Keratinocyte (primary cell): ENCODE measurements at regions not wholly inside any gene's neighbourhood (a gene's known extent, or its start where the extent isn't known, plus 50 kb on each side); places are given as distances from the start of the nearest gene placed in this dataset.

Experiments used
- DNase-seq: peaks from one replicate; pipeline ENCODE4 v3.0.0-alpha.2; 2011; ENCODE audit warnings: low read depth, missing footprints, low spot score
- FAIRE-seq: peaks from 2 replicates; lab custom pipeline; 2011; peaks lifted over from hg19 to GRCh38; lab: Jason Lieb, UNC
- H2AFZ ChIP-seq: 2 replicates; pipeline ENCODE4 v1.6.0; 2012; ENCODE audit warnings: low read length, control low read depth, inconsistent platforms; ENCODE audit not compliant: control insufficient read depth
- H3K27ac ChIP-seq: 2 replicates; pipeline ENCODE4 v1.5.1; 2011; ENCODE audit warnings: low read length; ENCODE audit not compliant: control insufficient read depth, insufficient read depth
- H3K27me3 ChIP-seq: 3 replicates; pipeline ENCODE4 v1.6.0; 2011; ENCODE audit warnings: low read length; ENCODE audit not compliant: control insufficient read depth, insufficient read depth; ENCODE audit errors: extremely low read depth
- H3K36me3 ChIP-seq, 2 experiments: 2 replicates in 1 of 2; 3 replicates in 1 of 2; pipeline ENCODE4 v1.5.1; 2011; ENCODE audit warnings: low read length in 2 of 2, mild to moderate bottlenecking in 1 of 2; ENCODE audit not compliant: control insufficient read depth in 2 of 2, insufficient read depth in 2 of 2; ENCODE audit errors: extremely low read depth in 1 of 2
- H3K4me1 ChIP-seq: 3 replicates; pipeline ENCODE4 v1.5.1; 2011; ENCODE audit warnings: low read length; ENCODE audit not compliant: control insufficient read depth, insufficient read depth; ENCODE audit errors: extremely low read depth
- H3K4me2 ChIP-seq: 3 replicates; pipeline ENCODE4 v1.6.0; 2011; ENCODE audit warnings: low read depth, low read length; ENCODE audit not compliant: control insufficient read depth, insufficient read depth; ENCODE audit errors: extremely low read depth
- H3K4me3 ChIP-seq, 3 experiments: fragments of 200-600 bp in 1 of 3; sonication (generic) in 1 of 3; 2 replicates in 2 of 3; 3 replicates in 1 of 3; pipeline ENCODE4 v1.5.1; 2011 to 2016; ENCODE audit warnings: low read length in 3 of 3, mild to moderate bottlenecking in 3 of 3, control low read depth in 2 of 3, inconsistent platforms in 1 of 3, low read depth in 1 of 3, mixed read lengths in 1 of 3, mixed run types in 1 of 3, moderate library complexity in 1 of 3; ENCODE audit not compliant: control insufficient read depth in 2 of 3, insufficient read depth in 2 of 3; ENCODE audit errors: extremely low read depth in 1 of 3
- H3K79me2 ChIP-seq: 2 replicates; pipeline ENCODE4 v1.6.0; 2012; ENCODE audit warnings: low read length; ENCODE audit not compliant: control insufficient read depth, insufficient read depth
- H3K9ac ChIP-seq: 3 replicates; pipeline ENCODE4 v1.6.0; 2011; ENCODE audit warnings: low read length; ENCODE audit not compliant: control insufficient read depth, insufficient read depth; ENCODE audit errors: extremely low read depth
- H3K9me1 ChIP-seq: 3 replicates; pipeline ENCODE4 v1.6.0; 2011; ENCODE audit warnings: low read length; ENCODE audit not compliant: control insufficient read depth, insufficient read depth; ENCODE audit errors: extremely low read depth
- H3K9me3 ChIP-seq: 2 replicates; pipeline ENCODE4 v1.5.1; 2012; ENCODE audit warnings: low read depth, low read length; ENCODE audit not compliant: control insufficient read depth
- H4K20me1 ChIP-seq: 3 replicates; pipeline ENCODE4 v1.6.0; 2011; ENCODE audit warnings: low read length; ENCODE audit not compliant: control insufficient read depth, insufficient read depth; ENCODE audit errors: extremely low read depth
- EZH2 ChIP-seq: IDR thresholded peaks from one replicate; pipeline ENCODE4 v1.6.1; 2012; ENCODE audit warnings: inconsistent platforms, mild to moderate bottlenecking, low read length, moderate library complexity
- dilution Hi-C: fragments of 300-500 bp; cut with MboI; formaldehyde crosslinking; loops from one replicate; pipeline ENCODE4 v1.7.0; 2020; ENCODE audit warnings: low sequenced_read_pairs; ENCODE audit not compliant: extremely low pct_ligation_motif_present
- TF ChIP-seq, protein P1 (sequence below), 3 experiments: IDR thresholded peaks in 1 of 3; conservative IDR thresholded peaks in 1 of 3; optimal IDR thresholded peaks in 1 of 3; 2 replicates in 2 of 3; 3 replicates in 1 of 3; pipeline versions ENCODE3 to v1.5.1; 2011; ENCODE audit warnings: low read length in 3 of 3, mild to moderate bottlenecking in 3 of 3, moderate library complexity in 2 of 3, control low read depth in 1 of 3, inconsistent platforms in 1 of 3; ENCODE audit not compliant: insufficient read depth in 2 of 3; ENCODE audit errors: extremely low read depth in 1 of 3

DNA sequence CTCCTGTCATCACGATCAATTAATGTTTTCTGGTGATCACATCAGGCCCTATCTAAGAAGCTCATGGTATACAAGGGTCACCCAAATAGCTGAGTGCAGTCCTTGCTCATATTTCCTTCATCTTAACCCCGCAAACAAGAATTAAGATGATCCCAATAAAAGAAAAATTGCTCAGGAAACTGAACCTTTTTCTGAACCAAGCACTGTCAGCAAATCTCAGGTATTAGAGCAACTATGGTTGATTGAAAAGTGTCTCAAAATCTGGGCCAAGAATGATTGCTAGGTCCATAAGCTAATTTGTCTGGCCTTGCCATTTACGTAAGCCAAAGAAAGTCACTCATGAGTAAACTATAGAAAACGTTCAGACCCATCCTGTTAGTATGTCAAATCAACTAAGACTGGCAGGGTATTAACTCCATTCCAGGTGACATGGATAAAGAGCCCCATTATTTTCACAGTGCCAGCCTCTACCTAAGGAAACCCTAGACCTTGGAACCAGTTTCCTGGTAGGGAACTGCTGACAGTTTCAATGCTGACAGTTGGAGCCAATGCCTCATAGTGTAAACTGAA, 209.3 kb downstream of the DEPDC1B start:
- TF ChIP-seq EZH2 = no peak
- TF ChIP-seq, protein P1, sequence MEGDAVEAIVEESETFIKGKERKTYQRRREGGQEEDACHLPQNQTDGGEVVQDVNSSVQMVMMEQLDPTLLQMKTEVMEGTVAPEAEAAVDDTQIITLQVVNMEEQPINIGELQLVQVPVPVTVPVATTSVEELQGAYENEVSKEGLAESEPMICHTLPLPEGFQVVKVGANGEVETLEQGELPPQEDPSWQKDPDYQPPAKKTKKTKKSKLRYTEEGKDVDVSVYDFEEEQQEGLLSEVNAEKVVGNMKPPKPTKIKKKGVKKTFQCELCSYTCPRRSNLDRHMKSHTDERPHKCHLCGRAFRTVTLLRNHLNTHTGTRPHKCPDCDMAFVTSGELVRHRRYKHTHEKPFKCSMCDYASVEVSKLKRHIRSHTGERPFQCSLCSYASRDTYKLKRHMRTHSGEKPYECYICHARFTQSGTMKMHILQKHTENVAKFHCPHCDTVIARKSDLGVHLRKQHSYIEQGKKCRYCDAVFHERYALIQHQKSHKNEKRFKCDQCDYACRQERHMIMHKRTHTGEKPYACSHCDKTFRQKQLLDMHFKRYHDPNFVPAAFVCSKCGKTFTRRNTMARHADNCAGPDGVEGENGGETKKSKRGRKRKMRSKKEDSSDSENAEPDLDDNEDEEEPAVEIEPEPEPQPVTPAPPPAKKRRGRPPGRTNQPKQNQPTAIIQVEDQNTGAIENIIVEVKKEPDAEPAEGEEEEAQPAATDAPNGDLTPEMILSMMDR (optimal IDR thresholded peaks at IDR 0.05 in 1 of 3, IDR thresholded peaks at IDR 0.05 in 1 of 3, conservative IDR thresholded peaks at IDR 0.05 in 1 of 3; ENCODE audit: extremely low read depth in 1 of 3, insufficient read depth in 2 of 3, low read length in 3 of 3) = no peak
- H3K9me3 ChIP-seq = no peaks in the 10 kb centered on the region
- H3K27ac ChIP-seq = no peak overlapping the region
- H3K79me2 ChIP-seq = no peaks in the 10 kb centered on the region
- DNase-seq (no peak), FAIRE-seq (no peak)
- H3K36me3 ChIP-seq = no peaks in the 10 kb centered on the region
- no peak overlapping the region for H3K4me3 ChIP-seq
- H3K9ac ChIP-seq = no peak overlapping the region
- H3K4me2 ChIP-seq = peak overlapping the region; percentile 12
- H4K20me1 ChIP-seq = no peaks in the 10 kb centered on the region
- dilution Hi-C loops = no loop called here
- no peaks in the 10 kb centered on the region for H3K27me3 ChIP-seq
- H3K4me1 ChIP-seq = peaks cover 36% of the 10 kb centered on the region
- H3K9me1 ChIP-seq = no peaks in the 10 kb centered on the region
- H2AFZ ChIP-seq = no peak overlapping the region

DNA sequence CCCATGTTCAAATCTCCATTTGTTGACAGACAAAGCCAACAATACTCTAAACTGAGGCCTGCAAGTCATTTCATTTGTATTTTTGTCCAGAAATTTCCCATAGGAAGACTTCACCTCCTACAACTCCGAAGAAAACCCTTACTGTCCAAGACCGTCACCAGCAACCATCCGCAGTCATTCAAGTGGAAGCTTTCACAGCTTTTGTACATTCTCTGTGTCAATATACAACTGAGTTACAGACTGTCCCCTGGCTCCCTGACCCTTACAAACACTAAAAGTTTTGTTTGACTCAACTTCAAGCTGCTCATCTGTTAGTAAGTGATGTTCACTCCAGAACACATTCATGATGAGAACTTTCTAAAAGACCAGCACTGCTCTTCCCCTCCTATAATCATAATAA, 210.1 kb downstream of the DEPDC1B start:
- Histone ChIP-seq H3K4me2 (peak overlapping the region; percentile 12), H3K36me3 (no peaks in the 10 kb centered on the region), H4K20me1 (no peaks in the 10 kb centered on the region), H3K9me1 (no peaks in the 10 kb centered on the region), H3K27me3 (no peaks in the 10 kb centered on the region), H3K4me3 (no peak overlapping the region), H2AFZ (peak overlapping the region; percentile 10), H3K9me3 (no peaks in the 10 kb centered on the region), H3K4me1 (peaks cover 36% of the 10 kb centered on the region), H3K27ac (no peak overlapping the region), H3K9ac (no peak overlapping the region), H3K79me2 (no peaks in the 10 kb centered on the region)
- TF ChIP-seq EZH2 = no peak
- TF ChIP-seq, protein P1 (optimal IDR thresholded peaks at IDR 0.05 in 1 of 3, IDR thresholded peaks at IDR 0.05 in 1 of 3, conservative IDR thresholded peaks at IDR 0.05 in 1 of 3; ENCODE audit: extremely low read depth in 1 of 3, insufficient read depth in 2 of 3, low read length in 3 of 3) = no peak
- dilution Hi-C loops = no loop called here
- DNase-seq (no peak), FAIRE-seq (no peak)
